ENCODE measurements at regions not wholly inside any gene's neighbourhood (a gene's known extent, or its start where the extent isn't known, plus 50 kb on each side); places are given as distances from the start of the nearest gene placed in this dataset.

DNA sequence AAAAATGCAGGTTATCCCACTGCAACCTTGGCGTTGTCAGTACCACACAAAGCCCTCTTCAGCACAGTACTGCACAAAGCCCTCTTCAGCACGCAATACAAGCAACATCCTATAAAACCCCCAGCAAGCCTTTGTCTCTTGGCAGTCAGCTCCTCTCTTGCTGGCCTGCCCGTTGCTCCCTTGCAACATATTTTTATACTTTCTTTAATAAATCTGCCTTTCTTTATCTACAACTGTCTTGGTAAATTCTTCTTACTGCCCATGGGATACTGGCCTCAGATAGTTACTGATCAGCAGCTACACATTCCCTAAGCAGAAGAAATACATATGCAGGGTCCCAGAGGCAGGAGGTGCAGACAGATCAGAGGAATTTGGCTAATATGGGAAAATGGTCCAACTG is 70.5 kb upstream of the MAP3K4 start (continued):
- no peak for TF ChIP-seq EP300 (IDR thresholded peaks at IDR 0.05; ENCODE audit: borderline replicate concordance in 1 of 2, low read depth in 2 of 2, low read length in 2 of 2)
- TF ChIP-seq CBX8 (IDR thresholded peaks at IDR 0.05; ENCODE audit: borderline replicate concordance, low read depth, low read length) = no peak
